ENCODE measurements at regions not wholly inside any gene's neighbourhood (a gene's known extent, or its start where the extent isn't known, plus 50 kb on each side); places are given as distances from the start of the nearest gene placed in this dataset.
"Not testable (repeated sequence)": the region's sequence is repeated elsewhere in the genome, so short reads cannot be mapped to it uniquely, and the experiment has no call there.

DNA sequence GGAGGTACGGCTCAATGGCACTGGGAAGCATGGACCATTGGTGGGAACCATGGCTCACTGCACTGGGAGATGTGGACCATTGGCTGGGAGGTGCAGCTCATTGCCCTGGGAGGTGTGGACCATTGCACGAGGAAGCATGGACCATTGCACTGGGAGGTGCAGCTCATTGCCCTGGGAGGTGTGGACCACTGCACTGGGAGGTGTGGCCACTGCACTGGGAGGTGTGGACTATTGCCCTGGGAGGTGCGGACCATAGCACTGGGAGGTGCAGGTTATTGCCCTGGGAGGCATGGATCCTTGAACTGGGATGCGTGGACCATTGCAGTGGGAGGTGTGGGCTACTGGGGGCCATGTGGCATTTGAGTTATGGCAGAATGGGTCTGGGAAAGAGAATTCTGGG lies 195.4 kb upstream of the PLGLB1 start:
- dilution Hi-C loops (cut with MboI; ENCODE audit: extremely low pct_ligation_motif_present, low sequenced_read_pairs); H3K27me3 ChIP-seq (ENCODE audit: control insufficient read depth in 2 of 2, insufficient read depth in 2 of 2, low read length in 2 of 2); DNase-seq (ENCODE audit: low read depth, low spot score); H3K9ac ChIP-seq (replicated peaks; ENCODE audit: extremely low read depth, insufficient read depth, low read length); H3K36me3 ChIP-seq (ENCODE audit: control insufficient read depth in 2 of 2, extremely low read depth in 1 of 2, insufficient read depth in 2 of 2, low read length in 2 of 2); CTCF ChIA-PET; H3K4me1 ChIP-seq (ENCODE audit: control insufficient read depth, extremely low read depth, insufficient read depth, low read length); FAIRE-seq; H3K9me1 ChIP-seq (replicated peaks; ENCODE audit: control insufficient read depth, extremely low read depth, insufficient read depth, low read length); H4K20me1 ChIP-seq (replicated peaks; ENCODE audit: control insufficient read depth, extremely low read depth, insufficient read depth, low read length); H2AFZ ChIP-seq (ENCODE audit: low read depth, low read length); H3K79me2 ChIP-seq (ENCODE audit: control insufficient read depth, insufficient read depth, low read length); H3K4me2 ChIP-seq (ENCODE audit: insufficient read depth, low read length); intact Hi-C loops (cut with micrococcal nuclease); H3K4me3 ChIP-seq (replicated peaks in 1 of 3; ENCODE audit: insufficient read depth in 1 of 3, low read depth in 1 of 3, low read length in 3 of 3); BruUV-seq (replicated peaks); H3K9me3 ChIP-seq (replicated peaks; ENCODE audit: control insufficient read depth, insufficient read depth, low read length); H3K27ac ChIP-seq (ENCODE audit: insufficient read depth, low read depth, low read length); POLR2A ChIA-PET: not testable (repeated sequence)

DNA sequence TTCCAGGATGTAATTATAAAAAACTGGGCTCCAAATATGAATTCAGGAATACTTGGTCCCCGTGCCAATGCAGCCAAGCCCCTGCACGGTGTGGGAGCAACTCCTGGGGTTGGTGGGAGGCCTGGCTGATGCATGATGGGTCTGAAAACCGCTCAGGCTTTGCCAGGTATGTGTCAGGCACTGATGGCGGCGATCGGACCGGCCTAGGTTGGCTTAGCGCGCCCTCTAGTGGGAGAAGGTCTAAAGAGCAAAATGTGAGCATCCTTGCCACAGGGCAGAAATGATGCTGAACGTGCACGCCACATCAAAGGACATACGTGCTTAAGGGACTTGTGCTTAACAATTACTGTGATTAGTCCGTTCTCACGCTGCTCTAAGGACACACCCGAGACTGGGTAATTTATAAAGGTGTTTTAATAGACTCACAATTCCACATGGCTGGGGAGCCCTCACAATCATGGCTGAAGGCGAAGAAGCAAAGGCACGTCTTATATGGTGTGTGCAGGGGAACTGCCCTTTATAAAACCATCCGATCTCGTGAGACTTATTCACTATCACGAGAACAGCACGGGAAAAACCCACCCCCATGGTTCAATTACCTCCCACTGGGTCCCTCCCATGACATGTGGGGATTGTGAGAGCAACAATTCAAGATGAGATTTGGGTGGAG lies 196.2 kb upstream of the PLGLB1 start:
- BruUV-seq (replicated peaks); H3K27me3 ChIP-seq (ENCODE audit: control insufficient read depth in 2 of 2, insufficient read depth in 2 of 2, low read length in 2 of 2); H4K20me1 ChIP-seq (replicated peaks; ENCODE audit: control insufficient read depth, extremely low read depth, insufficient read depth, low read length); H3K4me1 ChIP-seq (ENCODE audit: control insufficient read depth, extremely low read depth, insufficient read depth, low read length); H3K27ac ChIP-seq (ENCODE audit: insufficient read depth, low read depth, low read length); CTCF ChIA-PET; H3K4me2 ChIP-seq (ENCODE audit: insufficient read depth, low read length); H3K36me3 ChIP-seq (ENCODE audit: control insufficient read depth in 2 of 2, extremely low read depth in 1 of 2, insufficient read depth in 2 of 2, low read length in 2 of 2); dilution Hi-C loops (cut with MboI; ENCODE audit: extremely low pct_ligation_motif_present, low sequenced_read_pairs); intact Hi-C loops (cut with micrococcal nuclease); POLR2A ChIA-PET; DNase-seq (ENCODE audit: low read depth, low spot score); H3K9ac ChIP-seq (replicated peaks; ENCODE audit: extremely low read depth, insufficient read depth, low read length); H3K9me3 ChIP-seq (replicated peaks; ENCODE audit: control insufficient read depth, insufficient read depth, low read length); H3K9me1 ChIP-seq (replicated peaks; ENCODE audit: control insufficient read depth, extremely low read depth, insufficient read depth, low read length); H3K79me2 ChIP-seq (ENCODE audit: control insufficient read depth, insufficient read depth, low read length); H2AFZ ChIP-seq (ENCODE audit: low read depth, low read length); H3K4me3 ChIP-seq (replicated peaks in 1 of 3; ENCODE audit: insufficient read depth in 1 of 3, low read depth in 1 of 3, low read length in 3 of 3): not testable (repeated sequence)
- FAIRE-seq = peak; percentile 95
- TF ChIP-seq, protein P1, sequence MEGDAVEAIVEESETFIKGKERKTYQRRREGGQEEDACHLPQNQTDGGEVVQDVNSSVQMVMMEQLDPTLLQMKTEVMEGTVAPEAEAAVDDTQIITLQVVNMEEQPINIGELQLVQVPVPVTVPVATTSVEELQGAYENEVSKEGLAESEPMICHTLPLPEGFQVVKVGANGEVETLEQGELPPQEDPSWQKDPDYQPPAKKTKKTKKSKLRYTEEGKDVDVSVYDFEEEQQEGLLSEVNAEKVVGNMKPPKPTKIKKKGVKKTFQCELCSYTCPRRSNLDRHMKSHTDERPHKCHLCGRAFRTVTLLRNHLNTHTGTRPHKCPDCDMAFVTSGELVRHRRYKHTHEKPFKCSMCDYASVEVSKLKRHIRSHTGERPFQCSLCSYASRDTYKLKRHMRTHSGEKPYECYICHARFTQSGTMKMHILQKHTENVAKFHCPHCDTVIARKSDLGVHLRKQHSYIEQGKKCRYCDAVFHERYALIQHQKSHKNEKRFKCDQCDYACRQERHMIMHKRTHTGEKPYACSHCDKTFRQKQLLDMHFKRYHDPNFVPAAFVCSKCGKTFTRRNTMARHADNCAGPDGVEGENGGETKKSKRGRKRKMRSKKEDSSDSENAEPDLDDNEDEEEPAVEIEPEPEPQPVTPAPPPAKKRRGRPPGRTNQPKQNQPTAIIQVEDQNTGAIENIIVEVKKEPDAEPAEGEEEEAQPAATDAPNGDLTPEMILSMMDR (IDR thresholded peaks at IDR 0.05; ENCODE audit: extremely low read depth in 1 of 2, insufficient read depth in 1 of 2, low read depth in 1 of 2, low read length in 2 of 2) = peak; percentile 7 to 19

DNA sequence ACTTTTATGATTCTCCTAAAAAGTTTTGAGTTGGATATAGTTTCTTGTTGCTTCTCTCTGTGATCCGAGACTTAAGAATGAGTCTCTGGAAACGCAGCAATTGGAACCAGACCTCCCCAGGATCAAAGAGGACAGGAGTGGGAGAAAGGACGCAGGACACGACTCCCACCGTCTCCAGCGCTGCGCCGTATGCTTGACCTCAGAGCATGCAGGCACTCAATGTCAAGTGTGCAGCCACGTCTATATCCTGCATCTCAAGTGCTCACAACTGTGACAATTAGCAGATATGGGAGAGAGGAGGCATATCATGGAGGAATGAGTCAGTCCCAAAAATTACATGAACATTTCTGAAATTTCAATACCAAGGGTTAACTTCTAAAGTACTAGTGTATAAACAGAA lies 199.0 kb upstream of the PLGLB1 start:
- H3K9me1 ChIP-seq (replicated peaks; ENCODE audit: control insufficient read depth, extremely low read depth, insufficient read depth, low read length); H3K4me1 ChIP-seq (ENCODE audit: control insufficient read depth, extremely low read depth, insufficient read depth, low read length); H3K79me2 ChIP-seq (ENCODE audit: control insufficient read depth, insufficient read depth, low read length); intact Hi-C loops (cut with micrococcal nuclease); H3K4me2 ChIP-seq (ENCODE audit: insufficient read depth, low read length); H2AFZ ChIP-seq (ENCODE audit: low read depth, low read length); CTCF ChIA-PET; dilution Hi-C loops (cut with MboI; ENCODE audit: extremely low pct_ligation_motif_present, low sequenced_read_pairs); H3K9me3 ChIP-seq (replicated peaks; ENCODE audit: control insufficient read depth, insufficient read depth, low read length); H3K27me3 ChIP-seq (ENCODE audit: control insufficient read depth in 2 of 2, insufficient read depth in 2 of 2, low read length in 2 of 2); POLR2A ChIA-PET; FAIRE-seq; H3K4me3 ChIP-seq (replicated peaks in 1 of 3; ENCODE audit: insufficient read depth in 1 of 3, low read depth in 1 of 3, low read length in 3 of 3); H3K9ac ChIP-seq (replicated peaks; ENCODE audit: extremely low read depth, insufficient read depth, low read length); H4K20me1 ChIP-seq (replicated peaks; ENCODE audit: control insufficient read depth, extremely low read depth, insufficient read depth, low read length); DNase-seq (ENCODE audit: low read depth, low spot score); H3K36me3 ChIP-seq (ENCODE audit: control insufficient read depth in 2 of 2, extremely low read depth in 1 of 2, insufficient read depth in 2 of 2, low read length in 2 of 2); BruUV-seq (replicated peaks); H3K27ac ChIP-seq (ENCODE audit: insufficient read depth, low read depth, low read length): not testable (repeated sequence)

DNA sequence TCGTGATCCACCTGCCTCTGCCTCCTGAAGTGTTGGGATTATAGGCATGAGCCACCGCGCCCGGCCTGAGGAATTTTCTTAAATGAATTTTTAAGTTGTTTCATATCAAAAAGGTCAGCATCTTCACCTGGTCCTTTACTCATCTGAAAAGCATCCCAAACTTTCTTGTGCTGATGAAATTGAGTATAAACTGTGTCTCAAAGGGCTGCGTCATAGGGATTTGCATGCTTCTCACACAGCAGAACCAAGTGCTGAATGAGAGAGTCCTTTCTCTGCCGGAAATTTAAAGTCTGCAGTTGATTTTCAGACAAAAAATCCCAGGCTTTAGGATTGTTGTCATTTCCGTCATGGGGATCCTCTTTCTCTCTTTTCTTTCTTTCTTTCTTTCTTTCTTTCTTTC lies 200.5 kb upstream of the PLGLB1 start:
- H3K4me2 ChIP-seq (ENCODE audit: insufficient read depth, low read length); H3K79me2 ChIP-seq (ENCODE audit: control insufficient read depth, insufficient read depth, low read length); H3K36me3 ChIP-seq (ENCODE audit: control insufficient read depth in 2 of 2, extremely low read depth in 1 of 2, insufficient read depth in 2 of 2, low read length in 2 of 2); H3K27me3 ChIP-seq (ENCODE audit: control insufficient read depth in 2 of 2, insufficient read depth in 2 of 2, low read length in 2 of 2); H3K4me1 ChIP-seq (ENCODE audit: control insufficient read depth, extremely low read depth, insufficient read depth, low read length); DNase-seq (ENCODE audit: low read depth, low spot score); H3K9me3 ChIP-seq (replicated peaks; ENCODE audit: control insufficient read depth, insufficient read depth, low read length); BruUV-seq (replicated peaks); CTCF ChIA-PET; dilution Hi-C loops (cut with MboI; ENCODE audit: extremely low pct_ligation_motif_present, low sequenced_read_pairs); H2AFZ ChIP-seq (ENCODE audit: low read depth, low read length); POLR2A ChIA-PET; H3K4me3 ChIP-seq (replicated peaks in 1 of 3; ENCODE audit: insufficient read depth in 1 of 3, low read depth in 1 of 3, low read length in 3 of 3); FAIRE-seq; intact Hi-C loops (cut with micrococcal nuclease); H3K9me1 ChIP-seq (replicated peaks; ENCODE audit: control insufficient read depth, extremely low read depth, insufficient read depth, low read length); H4K20me1 ChIP-seq (replicated peaks; ENCODE audit: control insufficient read depth, extremely low read depth, insufficient read depth, low read length); H3K9ac ChIP-seq (replicated peaks; ENCODE audit: extremely low read depth, insufficient read depth, low read length); H3K27ac ChIP-seq (ENCODE audit: insufficient read depth, low read depth, low read length): not testable (repeated sequence)
